ENCODE measurements at regions not wholly inside any gene's neighbourhood (a gene's known extent, or its start where the extent isn't known, plus 50 kb on each side); places are given as distances from the start of the nearest gene placed in this dataset.
A peak's percentile ranks its signal among the peaks of the same experiment; 100 is the strongest.
"Not testable (repeated sequence)": the region's sequence is repeated elsewhere in the genome, so short reads cannot be mapped to it uniquely, and the experiment has no call there.

GRCh38 chr10:117457932-117458331 is 82.7 kb upstream of the PDZD8 start:
- DNase-seq (ENCODE audit: low read depth): no peak

- DNase-seq (ENCODE audit: low read depth): no peak
These were observed 82.0 kb upstream of the PDZD8 start for GRCh38 chr10:117457071-117457810.

- DNase-seq (ENCODE audit: low read depth): no peak
These were observed 80.1 kb upstream of the PDZD8 start for GRCh38 chr10:117455346-117455745.

- DNase-seq (ENCODE audit: low read depth): peak; percentile 28
These were observed 79.3 kb upstream of the PDZD8 start for GRCh38 chr10:117454502-117454901.

- not testable (repeated sequence) for DNase-seq (ENCODE audit: low read depth)
These were observed 78.2 kb upstream of the PDZD8 start for GRCh38 chr10:117453484-117453883.

GRCh38 chr10:117450940-117451339 is 75.7 kb upstream of the PDZD8 start:
- DNase-seq (ENCODE audit: low read depth): no peak

GRCh38 chr10:117449636-117450035 is 74.4 kb upstream of the PDZD8 start:
- DNase-seq (ENCODE audit: low read depth): no peak

- DNase-seq (ENCODE audit: low read depth): no peak
These were observed 73.6 kb upstream of the PDZD8 start for GRCh38 chr10:117448802-117449201.

- no peak for DNase-seq (ENCODE audit: low read depth)
These were observed 70.8 kb upstream of the PDZD8 start for GRCh38 chr10:117445992-117446391.

- no peak for DNase-seq (ENCODE audit: low read depth)
These were observed 69.3 kb upstream of the PDZD8 start for GRCh38 chr10:117444497-117445040.

- no peak for DNase-seq (ENCODE audit: low read depth)
These were observed 68.4 kb upstream of the PDZD8 start for GRCh38 chr10:117443686-117444041.

GRCh38 chr10:117442944-117443685 is 67.9 kb upstream of the PDZD8 start:
- peak; percentile 87 for DNase-seq (ENCODE audit: low read depth)

- DNase-seq (ENCODE audit: low read depth): peak; percentile 64
These were observed 67.3 kb upstream of the PDZD8 start for GRCh38 chr10:117442521-117442920.

GRCh38 chr10:117441812-117442443 is 66.7 kb upstream of the PDZD8 start:
- DNase-seq (ENCODE audit: low read depth): peak; percentile 99

GRCh38 chr10:117441361-117441760 is 66.1 kb upstream of the PDZD8 start:
- peak; percentile 66 for DNase-seq (ENCODE audit: low read depth)

GRCh38 chr10:117439243-117439912 is 64.1 kb upstream of the PDZD8 start:
- DNase-seq (ENCODE audit: low read depth): peak; percentile 64

GRCh38 chr10:117432866-117433265 is 57.6 kb upstream of the PDZD8 start:
- DNase-seq (ENCODE audit: low read depth): no peak

GRCh38 chr10:117431160-117431559 is 55.9 kb upstream of the PDZD8 start:
- peak; percentile 62 for DNase-seq (ENCODE audit: low read depth)

- not testable (repeated sequence) for DNase-seq (ENCODE audit: low read depth)
These were observed 55.3 kb upstream of the PDZD8 start for GRCh38 chr10:117430535-117430934.

- peak; percentile 9 for DNase-seq (ENCODE audit: low read depth)
These were observed 54.5 kb upstream of the PDZD8 start for GRCh38 chr10:117429643-117430265.

- no peak for DNase-seq (ENCODE audit: low read depth)
These were observed 52.1 kb upstream of the PDZD8 start for GRCh38 chr10:117427356-117427755.
